ENCODE measurements at regions not wholly inside any gene's neighbourhood (a gene's known extent, or its start where the extent isn't known, plus 50 kb on each side); places are given as distances from the start of the nearest gene placed in this dataset.
"Not testable (repeated sequence)": the region's sequence is repeated elsewhere in the genome, so short reads cannot be mapped to it uniquely, and the experiment has no call there.

DNA sequence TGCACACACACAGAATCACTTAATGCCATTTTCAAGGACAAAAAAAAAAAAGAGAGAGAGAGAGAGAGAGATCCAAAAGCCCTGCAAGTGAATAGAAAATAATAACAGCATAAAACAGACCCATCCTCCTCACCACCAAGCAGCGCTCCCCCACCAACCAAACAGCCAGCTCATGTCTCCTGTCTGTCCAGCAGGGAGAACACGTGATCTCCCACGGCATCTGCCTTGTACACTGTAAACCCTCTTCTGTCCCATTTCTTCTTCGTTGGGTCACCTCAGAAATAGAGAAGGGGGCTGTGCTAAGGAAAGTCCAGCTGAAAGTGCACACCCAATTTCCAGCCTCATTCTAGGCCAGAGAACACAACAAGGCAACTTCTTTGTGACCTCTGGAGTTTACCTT, 222.5 kb downstream of the EXOC5 start:
- no peak for DNase-seq (ENCODE audit: low read depth, low spot score)
- TF ChIP-seq, protein P1, sequence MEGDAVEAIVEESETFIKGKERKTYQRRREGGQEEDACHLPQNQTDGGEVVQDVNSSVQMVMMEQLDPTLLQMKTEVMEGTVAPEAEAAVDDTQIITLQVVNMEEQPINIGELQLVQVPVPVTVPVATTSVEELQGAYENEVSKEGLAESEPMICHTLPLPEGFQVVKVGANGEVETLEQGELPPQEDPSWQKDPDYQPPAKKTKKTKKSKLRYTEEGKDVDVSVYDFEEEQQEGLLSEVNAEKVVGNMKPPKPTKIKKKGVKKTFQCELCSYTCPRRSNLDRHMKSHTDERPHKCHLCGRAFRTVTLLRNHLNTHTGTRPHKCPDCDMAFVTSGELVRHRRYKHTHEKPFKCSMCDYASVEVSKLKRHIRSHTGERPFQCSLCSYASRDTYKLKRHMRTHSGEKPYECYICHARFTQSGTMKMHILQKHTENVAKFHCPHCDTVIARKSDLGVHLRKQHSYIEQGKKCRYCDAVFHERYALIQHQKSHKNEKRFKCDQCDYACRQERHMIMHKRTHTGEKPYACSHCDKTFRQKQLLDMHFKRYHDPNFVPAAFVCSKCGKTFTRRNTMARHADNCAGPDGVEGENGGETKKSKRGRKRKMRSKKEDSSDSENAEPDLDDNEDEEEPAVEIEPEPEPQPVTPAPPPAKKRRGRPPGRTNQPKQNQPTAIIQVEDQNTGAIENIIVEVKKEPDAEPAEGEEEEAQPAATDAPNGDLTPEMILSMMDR (conservative IDR thresholded peaks at IDR 0.05), result no peak
- Mint-ChIP-seq H3K4me1 (no peaks in the 10 kb centered on the region), H3K36me3 (ENCODE audit: low read depth) (no peaks in the 10 kb centered on the region), H3K27ac (ENCODE audit: unreplicated experiment) (no peak overlapping the region), H3K9me3 (no peaks in the 10 kb centered on the region), H3K4me3 (no peak overlapping the region), H3K27me3 (ENCODE audit: low read depth) (peaks cover 13% of the 10 kb centered on the region)

DNA sequence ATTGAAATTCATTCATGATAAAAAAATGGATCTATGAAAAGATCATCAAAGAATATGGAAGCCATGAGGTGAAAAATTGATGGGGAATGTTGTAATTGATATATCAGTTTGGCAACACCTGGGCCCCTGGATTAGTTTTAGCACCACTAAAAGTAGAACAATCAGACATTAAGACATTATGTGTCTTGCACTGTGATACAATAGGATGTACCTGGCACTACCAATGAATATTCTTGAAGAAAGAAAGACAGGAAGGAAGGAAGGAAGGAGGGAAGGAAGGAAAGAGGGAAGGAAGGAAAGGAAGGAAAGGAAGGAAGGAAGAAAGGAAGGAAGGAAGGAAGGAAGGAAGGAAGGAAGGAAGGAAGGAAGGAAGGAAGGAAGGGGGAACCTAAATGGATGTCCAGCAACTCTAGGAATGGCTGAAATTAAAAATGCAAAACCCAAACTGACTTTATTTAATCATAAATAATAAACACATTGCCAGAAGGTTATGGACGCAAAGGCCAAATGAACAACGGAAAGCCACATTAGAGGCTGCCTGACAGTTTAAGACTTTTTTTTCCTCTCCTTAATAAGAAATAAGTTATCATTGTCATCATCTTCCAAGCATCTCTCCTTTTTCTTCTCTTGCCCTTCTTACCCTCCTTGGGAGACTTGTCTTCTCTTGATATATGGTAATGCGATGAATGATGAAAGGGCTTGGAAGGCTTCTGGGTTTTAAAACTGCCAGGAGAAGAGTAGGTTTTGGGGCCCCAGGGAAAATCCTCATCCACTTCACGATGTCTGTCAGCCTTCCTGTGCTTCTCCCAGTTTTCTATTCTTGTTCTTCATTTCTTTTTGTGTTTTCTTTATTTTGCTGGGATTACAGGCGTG, 224.4 kb downstream of the EXOC5 start:
- H3K27me3 Mint-ChIP-seq (ENCODE audit: low read depth), result not testable (repeated sequence)

DNA sequence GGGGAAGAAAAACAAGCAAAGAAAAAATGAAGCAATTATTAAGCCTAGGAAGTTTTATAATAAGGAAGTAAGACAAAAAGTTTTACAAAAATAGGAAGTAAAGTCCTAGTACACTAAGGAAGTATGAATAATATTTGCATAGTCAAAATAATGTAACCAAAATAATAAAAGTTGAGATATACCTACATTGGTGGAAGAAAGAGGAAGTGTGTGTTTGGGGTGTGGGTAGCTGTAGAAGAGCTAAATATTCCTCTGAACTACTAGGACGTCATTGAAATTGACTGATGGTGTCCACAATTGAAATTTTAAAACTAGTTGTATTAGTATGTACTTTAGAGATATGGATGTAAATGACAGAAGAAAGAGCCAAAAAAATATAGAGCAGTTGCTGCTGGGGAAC, 228.4 kb upstream of the OTX2 start:
- no peak for DNase-seq (ENCODE audit: low read depth, low spot score)
- Mint-ChIP-seq H3K9me3 (no peaks in the 10 kb centered on the region), H3K4me3 (no peak overlapping the region), H3K27me3 (ENCODE audit: low read depth) (no peaks in the 10 kb centered on the region), H3K36me3 (ENCODE audit: low read depth) (no peaks in the 10 kb centered on the region), H3K27ac (ENCODE audit: unreplicated experiment) (no peak overlapping the region), H3K4me1 (no peaks in the 10 kb centered on the region)
- TF ChIP-seq, protein P1 (conservative IDR thresholded peaks at IDR 0.05), result no peak

More for the DNA sequence above, 224.4 kb downstream of the EXOC5 start:
- not testable (repeated sequence) for H3K4me1 Mint-ChIP-seq; H3K27ac Mint-ChIP-seq (ENCODE audit: unreplicated experiment); DNase-seq (ENCODE audit: low read depth, low spot score); H3K4me3 Mint-ChIP-seq; H3K36me3 Mint-ChIP-seq (ENCODE audit: low read depth); H3K9me3 Mint-ChIP-seq

DNA sequence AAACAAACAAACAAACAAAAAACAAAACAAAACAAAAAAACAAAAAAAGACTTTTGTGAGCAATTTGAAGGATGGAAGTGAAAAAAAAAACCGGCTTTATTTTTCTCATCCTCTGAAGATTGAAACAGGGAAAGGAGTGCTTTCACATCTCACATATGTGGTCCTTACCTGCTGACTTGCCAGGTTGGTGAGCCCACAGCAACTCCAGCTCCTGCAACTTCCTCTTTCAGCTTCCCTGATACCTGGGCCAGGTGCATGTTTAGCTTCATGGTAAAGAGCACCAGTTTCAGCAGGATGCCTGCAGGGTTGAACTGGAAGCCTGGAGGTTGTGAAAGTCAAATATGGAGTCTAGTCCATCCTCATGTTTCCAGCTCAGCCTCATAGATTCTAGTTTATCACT, 221.2 kb upstream of the OTX2 start:
- TF ChIP-seq, protein P1 (conservative IDR thresholded peaks at IDR 0.05), result no peak
- no peaks in the 10 kb centered on the region for H3K4me1 Mint-ChIP-seq
- H3K27me3 Mint-ChIP-seq (ENCODE audit: low read depth), result no peaks in the 10 kb centered on the region
- H3K27ac Mint-ChIP-seq (ENCODE audit: unreplicated experiment), result no peak overlapping the region
- peaks cover 2% of the 10 kb centered on the region for H3K9me3 Mint-ChIP-seq
- no peak for DNase-seq (ENCODE audit: low read depth, low spot score)
- no peak overlapping the region for H3K4me3 Mint-ChIP-seq
- no peaks in the 10 kb centered on the region for H3K36me3 Mint-ChIP-seq (ENCODE audit: low read depth)

DNA sequence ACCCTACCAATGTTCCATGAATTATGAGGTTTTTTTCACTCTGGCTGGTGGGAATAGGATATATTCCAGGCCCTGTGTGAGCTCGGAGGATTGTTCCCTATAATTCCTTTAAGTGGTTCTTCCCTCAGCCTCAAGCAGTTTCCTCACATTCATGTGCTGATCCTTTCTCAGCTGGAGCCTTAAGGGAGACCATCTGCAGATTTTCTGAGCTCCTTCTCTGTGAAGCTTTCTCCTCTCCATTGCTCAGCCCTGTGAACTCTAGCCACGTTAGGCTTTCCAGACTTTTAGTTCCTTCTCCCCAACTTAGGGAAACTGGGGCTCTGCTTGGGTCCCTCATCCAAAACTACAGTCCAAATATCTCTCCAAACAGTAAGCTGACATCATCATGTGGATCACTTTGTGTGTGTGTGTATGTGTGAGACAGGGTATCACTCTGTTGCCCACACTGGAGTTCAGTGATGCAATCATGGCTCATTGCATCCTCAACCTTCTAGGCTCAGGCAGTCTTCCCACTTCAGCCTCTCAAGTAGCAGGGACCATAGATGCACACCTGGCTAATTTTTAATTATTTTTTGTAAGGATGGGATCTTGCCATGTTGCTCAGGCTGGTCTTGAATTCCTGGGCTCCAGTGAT, 219.5 kb upstream of the OTX2 start:
- Mint-ChIP-seq H3K27me3 (ENCODE audit: low read depth) (no peaks in the 10 kb centered on the region), H3K9me3 (peaks cover 2% of the 10 kb centered on the region), H3K36me3 (ENCODE audit: low read depth) (no peaks in the 10 kb centered on the region), H3K4me1 (no peaks in the 10 kb centered on the region), H3K4me3 (no peak overlapping the region), H3K27ac (ENCODE audit: unreplicated experiment) (no peak overlapping the region)
- TF ChIP-seq, protein P1 (conservative IDR thresholded peaks at IDR 0.05), result no peak
- DNase-seq (ENCODE audit: low read depth, low spot score), result no peak

DNA sequence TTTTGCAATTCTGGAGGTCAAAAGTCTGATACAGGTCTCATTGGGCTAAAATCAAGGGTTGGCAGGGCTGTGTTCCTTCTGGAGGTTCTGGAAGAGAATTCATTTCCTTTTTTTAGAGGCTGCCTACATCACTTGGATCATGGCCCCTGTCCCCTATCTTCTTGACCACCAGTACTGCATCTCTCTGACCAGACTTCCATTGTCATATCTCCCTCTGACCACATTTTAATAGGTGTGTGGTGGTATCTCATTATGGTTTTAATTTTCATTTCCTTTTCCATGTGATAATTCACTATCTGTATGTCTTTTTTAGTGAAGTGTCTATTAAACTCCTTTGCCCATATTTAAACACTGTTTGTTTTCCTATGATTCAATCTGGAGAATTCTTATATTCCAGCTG, 215.2 kb upstream of the OTX2 start:
- no peak overlapping the region for H3K4me3 Mint-ChIP-seq

More for the DNA sequence above, 215.2 kb upstream of the OTX2 start:
- H3K36me3 Mint-ChIP-seq (ENCODE audit: low read depth), result peaks cover 2% of the 10 kb centered on the region
- H3K4me1 Mint-ChIP-seq, result no peaks in the 10 kb centered on the region
- TF ChIP-seq, protein P1 (conservative IDR thresholded peaks at IDR 0.05), result no peak
- H3K27me3 Mint-ChIP-seq (ENCODE audit: low read depth), result no peaks in the 10 kb centered on the region
- no peak for DNase-seq (ENCODE audit: low read depth, low spot score)
- peaks cover 5% of the 10 kb centered on the region for H3K9me3 Mint-ChIP-seq
- no peak overlapping the region for H3K27ac Mint-ChIP-seq (ENCODE audit: unreplicated experiment)
